ENCODE measurements at regions not wholly inside any gene's neighbourhood (a gene's known extent, or its start where the extent isn't known, plus 50 kb on each side); places are given as distances from the start of the nearest gene placed in this dataset.

DNA sequence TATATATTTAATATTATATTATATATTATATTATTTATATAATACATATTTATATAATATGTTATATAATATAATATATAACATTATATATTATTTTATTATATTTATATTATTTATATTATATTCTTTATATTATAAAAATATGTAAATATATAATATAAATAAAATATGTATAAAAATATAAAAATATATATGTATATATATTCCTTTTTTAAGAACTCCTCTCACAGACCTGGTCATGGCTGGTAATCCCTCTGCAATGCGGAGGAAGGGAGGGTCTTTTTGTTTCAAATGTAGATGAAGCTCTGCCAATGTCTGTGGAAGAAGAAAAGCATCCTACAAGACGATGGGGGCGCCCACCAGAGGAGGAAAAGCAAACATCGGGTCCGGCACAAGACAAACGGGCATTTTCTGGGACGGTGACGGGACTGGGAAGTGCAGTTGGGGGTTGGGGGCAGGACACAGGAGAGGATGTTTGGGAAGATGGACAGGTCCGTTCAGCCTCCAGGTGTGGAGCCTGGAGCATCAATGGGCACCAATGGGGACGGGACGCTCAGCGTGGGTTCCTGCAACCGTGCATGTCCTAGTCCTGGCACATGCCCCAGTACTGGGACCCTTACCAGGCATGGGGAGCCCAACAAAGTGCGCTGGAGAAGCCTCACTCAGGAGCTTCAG is 194.0 kb downstream of the IRX1 start:
- DNase-seq (ENCODE audit: low read depth): no peak

DNA sequence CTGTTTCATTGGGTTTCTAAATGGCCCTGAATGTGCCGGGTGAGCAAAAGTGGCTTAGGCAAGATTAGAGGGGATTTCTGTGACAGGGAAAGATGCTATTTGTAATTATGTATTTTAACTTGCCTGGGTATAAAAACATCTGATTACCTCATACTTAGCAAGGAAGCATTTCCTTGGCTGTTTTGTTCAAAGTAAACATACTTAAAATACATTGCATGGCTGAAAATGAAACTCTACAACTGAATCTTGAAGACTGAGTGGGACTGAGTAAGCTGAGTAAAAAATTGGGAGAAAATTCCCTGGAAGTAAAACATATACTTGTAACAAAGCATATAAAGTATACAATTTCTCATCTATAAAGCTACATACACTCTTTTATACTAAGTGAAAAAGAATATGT is 197.5 kb downstream of the IRX1 start:
- in situ Hi-C loops (cut with HindIII; ENCODE audit: low pct_unique_long_range_greater_than_20kb, low sequenced_read_pairs): no loop called here
- DNase-seq (ENCODE audit: low read depth): no peak

More for the DNA sequence above, 194.0 kb downstream of the IRX1 start:
- in situ Hi-C loops (cut with HindIII; ENCODE audit: low pct_unique_long_range_greater_than_20kb, low sequenced_read_pairs): no loop called here

GRCh38 chr5:3794611-3795010 is 199.0 kb downstream of the IRX1 start:
- in situ Hi-C loops (cut with HindIII; ENCODE audit: low pct_unique_long_range_greater_than_20kb, low sequenced_read_pairs): no loop called here

GRCh38 chr5:3796736-3797135 is 201.1 kb downstream of the IRX1 start:
- in situ Hi-C loops (cut with HindIII; ENCODE audit: low pct_unique_long_range_greater_than_20kb, low sequenced_read_pairs): no loop called here
- DNase-seq (ENCODE audit: low read depth): no peak

More at GRCh38 chr5:3794611-3795010, 199.0 kb downstream of the IRX1 start:
- DNase-seq (ENCODE audit: low read depth): no peak

GRCh38 chr5:3801967-3802366 is 206.3 kb downstream of the IRX1 start:
- DNase-seq (ENCODE audit: low read depth): no peak
- in situ Hi-C loops (cut with HindIII; ENCODE audit: low pct_unique_long_range_greater_than_20kb, low sequenced_read_pairs): no loop called here

GRCh38 chr5:3809455-3809854 is 213.8 kb downstream of the IRX1 start:
- DNase-seq (ENCODE audit: low read depth): no peak
- in situ Hi-C loops (cut with HindIII; ENCODE audit: low pct_unique_long_range_greater_than_20kb, low sequenced_read_pairs): no loop called here

DNA sequence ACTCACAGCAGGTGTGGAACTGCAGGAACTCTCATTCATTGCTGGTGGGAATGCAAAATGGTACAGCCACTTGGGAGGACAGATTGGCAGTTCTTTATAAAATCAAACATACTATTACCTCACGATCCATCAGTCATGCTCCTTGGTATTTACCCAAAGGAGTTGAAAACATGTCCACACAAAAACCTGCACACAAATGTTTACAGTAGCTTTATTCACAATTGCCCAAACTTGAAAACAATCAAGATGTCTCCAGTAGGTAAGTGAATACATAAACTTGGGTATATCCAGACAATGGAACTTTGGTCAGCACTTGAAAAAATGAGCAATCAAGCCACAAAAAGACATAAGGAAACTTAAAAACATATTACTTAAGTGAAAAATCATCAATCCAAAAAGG is 215.5 kb downstream of the IRX1 start:
- no peak for DNase-seq (ENCODE audit: low read depth)
- in situ Hi-C loops (cut with HindIII; ENCODE audit: low pct_unique_long_range_greater_than_20kb, low sequenced_read_pairs): no loop called here

DNA sequence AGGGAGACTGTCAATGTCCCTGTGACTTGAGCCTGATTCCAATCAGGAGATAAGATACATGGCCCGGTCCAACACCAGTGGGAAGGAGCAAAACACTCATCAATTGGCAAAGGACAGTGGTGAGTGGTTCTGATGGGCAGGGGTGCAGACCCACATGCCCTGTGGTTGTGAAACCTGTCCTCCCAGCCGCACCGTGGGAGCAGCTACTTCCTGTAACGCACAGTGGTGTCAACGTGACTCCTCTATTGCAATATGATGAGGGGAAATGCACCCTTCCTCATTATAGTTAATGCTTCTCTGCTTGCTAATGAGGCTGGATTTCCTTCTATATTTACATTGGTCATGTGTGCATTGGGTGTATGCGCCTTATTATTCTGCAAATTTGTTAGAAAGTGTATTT is 223.0 kb downstream of the IRX1 start:
- in situ Hi-C loops (cut with HindIII; ENCODE audit: low pct_unique_long_range_greater_than_20kb, low sequenced_read_pairs): no loop called here

DNA sequence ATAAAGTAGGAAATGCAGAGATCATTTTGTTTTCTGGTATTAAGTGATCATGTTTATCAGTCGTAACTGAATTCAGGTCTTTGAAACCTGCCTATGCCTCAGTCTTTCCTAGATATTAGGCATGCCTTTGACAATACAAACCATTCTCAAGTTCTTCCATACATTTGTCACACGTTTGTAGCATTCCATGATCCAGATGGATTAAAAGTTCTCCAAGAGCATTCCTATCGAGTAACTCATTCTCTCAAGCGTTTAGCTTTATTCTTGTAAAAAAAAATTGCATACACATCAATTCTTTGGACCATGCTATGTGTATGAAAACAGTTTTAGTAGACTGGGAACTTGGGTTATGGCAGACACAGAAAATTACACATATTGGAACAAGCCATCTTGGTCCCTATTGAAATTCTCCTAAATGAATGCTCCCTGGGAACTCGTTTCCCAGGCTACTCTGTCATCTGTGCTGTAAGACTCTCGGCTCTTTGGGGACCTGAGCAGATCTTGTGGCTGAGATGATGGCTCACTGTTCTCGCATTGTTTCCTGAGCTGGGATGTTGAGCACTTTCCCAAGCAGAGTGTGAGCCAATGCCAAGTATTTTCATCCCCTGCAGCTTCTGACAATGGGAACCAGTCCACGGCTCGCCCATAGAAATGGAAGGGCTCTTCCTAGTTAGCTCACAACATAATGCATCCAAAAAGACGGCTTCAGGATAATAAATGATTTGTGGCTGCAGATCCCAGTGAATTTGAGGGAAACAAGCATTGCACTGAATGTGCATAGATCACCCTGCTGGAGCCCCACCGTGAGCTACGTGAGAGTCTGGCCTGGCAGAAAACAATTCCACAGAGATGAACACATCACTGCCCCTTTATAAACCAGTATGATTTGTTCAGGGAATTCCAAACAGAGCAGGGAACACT is 230.2 kb downstream of the IRX1 start:
- DNase-seq (ENCODE audit: low read depth): no peak

More for the DNA sequence above, 223.0 kb downstream of the IRX1 start:
- DNase-seq (ENCODE audit: low read depth): no peak

GRCh38 chr5:3827624-3828023 is 232.0 kb downstream of the IRX1 start:
- in situ Hi-C loops (cut with HindIII; ENCODE audit: low pct_unique_long_range_greater_than_20kb, low sequenced_read_pairs): no loop called here
- no peak for DNase-seq (ENCODE audit: low read depth)

More for the DNA sequence above, 230.2 kb downstream of the IRX1 start:
- in situ Hi-C loops (cut with HindIII; ENCODE audit: low pct_unique_long_range_greater_than_20kb, low sequenced_read_pairs): no loop called here

DNA sequence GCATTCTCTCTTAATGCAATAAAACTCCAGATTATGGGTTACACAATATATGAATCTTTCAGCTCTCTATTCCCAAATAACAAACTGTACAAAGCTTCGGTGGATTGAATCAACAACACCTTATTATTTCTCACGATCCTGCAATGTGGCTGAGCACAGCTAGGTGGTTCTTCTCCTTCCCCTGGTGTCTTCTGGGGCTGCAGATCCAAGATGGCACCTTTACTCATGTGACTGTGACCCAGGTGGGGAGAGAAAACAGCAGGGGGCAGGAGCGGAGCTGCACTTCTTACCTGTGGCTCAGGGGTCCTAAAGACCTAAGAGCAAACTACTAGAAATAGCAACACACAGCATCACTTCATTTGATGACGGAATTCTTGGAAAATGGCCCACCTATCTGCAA is 233.1 kb downstream of the IRX1 start:
- DNase-seq (ENCODE audit: low read depth): no peak
- in situ Hi-C loops (cut with HindIII; ENCODE audit: low pct_unique_long_range_greater_than_20kb, low sequenced_read_pairs): no loop called here

DNA sequence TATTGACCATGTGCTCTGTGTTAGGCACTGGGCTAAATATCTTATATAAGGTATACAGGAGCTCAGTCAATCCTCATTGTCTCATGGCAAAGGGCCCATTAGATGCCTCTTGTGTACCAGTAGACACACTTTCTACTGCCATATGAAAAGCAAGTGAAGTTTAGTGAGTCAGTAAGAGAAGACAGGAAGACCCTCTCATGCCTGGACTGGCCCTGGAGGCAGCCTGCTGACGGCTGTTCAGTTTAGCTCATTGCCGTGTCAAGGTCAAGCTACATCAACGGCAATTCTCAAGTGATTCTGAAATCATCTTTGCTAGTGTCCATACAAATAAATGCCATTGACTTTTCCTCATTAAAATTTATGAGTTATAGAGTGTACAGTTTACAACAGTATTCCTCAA is 237.9 kb downstream of the IRX1 start:
- no peak for DNase-seq (ENCODE audit: low read depth)

GRCh38 chr5:3835811-3836210 is 240.2 kb downstream of the IRX1 start:
- in situ Hi-C loops (cut with HindIII; ENCODE audit: low pct_unique_long_range_greater_than_20kb, low sequenced_read_pairs): no loop called here

More for the DNA sequence above, 237.9 kb downstream of the IRX1 start:
- in situ Hi-C loops (cut with HindIII; ENCODE audit: low pct_unique_long_range_greater_than_20kb, low sequenced_read_pairs): no loop called here

GRCh38 chr5:3836528-3836927 is 240.9 kb downstream of the IRX1 start:
- DNase-seq (ENCODE audit: low read depth): no peak
- in situ Hi-C loops (cut with HindIII; ENCODE audit: low pct_unique_long_range_greater_than_20kb, low sequenced_read_pairs): no loop called here

More at GRCh38 chr5:3835811-3836210, 240.2 kb downstream of the IRX1 start:
- no peak for DNase-seq (ENCODE audit: low read depth)

- no peak for DNase-seq (ENCODE audit: low read depth)
Measured at GRCh38 chr5:3837506-3837905, 241.9 kb downstream of the IRX1 start.

GRCh38 chr5:3839151-3839550 is 243.5 kb downstream of the IRX1 start:
- in situ Hi-C loops (cut with HindIII; ENCODE audit: low pct_unique_long_range_greater_than_20kb, low sequenced_read_pairs): no loop called here
- no peak for DNase-seq (ENCODE audit: low read depth)

More at GRCh38 chr5:3837506-3837905, 241.9 kb downstream of the IRX1 start:
- in situ Hi-C loops (cut with HindIII; ENCODE audit: low pct_unique_long_range_greater_than_20kb, low sequenced_read_pairs): no loop called here

- in situ Hi-C loops (cut with HindIII; ENCODE audit: low pct_unique_long_range_greater_than_20kb, low sequenced_read_pairs): no loop called here
- DNase-seq (ENCODE audit: low read depth): no peak
Measured at GRCh38 chr5:3842591-3842990, 247.0 kb downstream of the IRX1 start.

- in situ Hi-C loops (cut with HindIII; ENCODE audit: low pct_unique_long_range_greater_than_20kb, low sequenced_read_pairs): no loop called here
- DNase-seq (ENCODE audit: low read depth): no peak
Measured at GRCh38 chr5:3843706-3844105, 248.1 kb downstream of the IRX1 start.

DNA sequence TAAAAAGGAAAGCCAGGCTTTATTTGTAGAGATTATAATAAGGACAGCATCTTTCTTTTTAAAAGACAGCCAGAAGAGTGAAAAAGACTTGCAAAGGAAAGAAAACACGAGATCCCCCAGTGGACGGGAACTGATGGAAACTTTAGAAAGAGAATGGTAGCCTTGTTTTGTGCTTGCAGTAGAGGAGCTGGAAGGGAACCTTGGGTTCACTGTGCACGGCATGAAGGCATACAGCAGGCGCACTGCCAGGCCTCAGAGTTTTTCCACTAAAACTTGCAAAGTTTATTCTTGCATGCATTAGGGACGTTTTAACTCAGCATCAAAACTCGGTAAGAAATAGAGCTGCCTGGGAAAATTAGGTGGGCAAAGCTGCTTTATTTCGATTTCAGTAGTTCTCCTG is 248.6 kb downstream of the IRX1 start:
- no peak for DNase-seq (ENCODE audit: low read depth)
- in situ Hi-C loops (cut with HindIII; ENCODE audit: low pct_unique_long_range_greater_than_20kb, low sequenced_read_pairs): no loop called here
